GM18519 (cell line): ENCODE measurements at regions not wholly inside any gene's neighbourhood (a gene's known extent, or its start where the extent isn't known, plus 50 kb on each side); places are given as distances from the start of the nearest gene placed in this dataset.

Experiments used
- ATAC-seq: cut with Tn5 transposase; IDR thresholded peaks from one replicate; pipeline ENCODE4 v1.9.1; 2021; ENCODE audit warnings: mild to moderate bottlenecking, moderate library complexity; ENCODE audit not compliant: unreplicated experiment, low FRiP score

DNA sequence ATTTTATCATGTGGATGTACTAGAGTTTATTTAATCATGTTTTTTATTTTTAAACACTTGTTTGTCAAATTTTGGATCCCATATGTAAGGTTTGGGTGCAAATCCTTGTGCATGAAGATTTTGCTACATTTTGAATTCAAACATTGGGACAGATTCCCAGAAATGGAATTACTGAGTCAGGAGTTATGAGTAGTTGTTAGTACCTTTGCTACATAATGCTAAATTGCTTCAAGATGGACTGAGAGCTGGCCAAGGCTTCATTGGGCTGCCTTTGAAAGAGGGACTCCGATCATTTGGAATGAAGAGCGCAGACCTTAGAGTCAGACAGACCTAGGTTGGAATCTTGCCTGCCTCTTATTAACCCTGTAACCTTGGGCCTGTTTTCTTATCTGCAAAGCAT lies 154.9 kb upstream of the PWP1 start:
- no peak for ATAC-seq

DNA sequence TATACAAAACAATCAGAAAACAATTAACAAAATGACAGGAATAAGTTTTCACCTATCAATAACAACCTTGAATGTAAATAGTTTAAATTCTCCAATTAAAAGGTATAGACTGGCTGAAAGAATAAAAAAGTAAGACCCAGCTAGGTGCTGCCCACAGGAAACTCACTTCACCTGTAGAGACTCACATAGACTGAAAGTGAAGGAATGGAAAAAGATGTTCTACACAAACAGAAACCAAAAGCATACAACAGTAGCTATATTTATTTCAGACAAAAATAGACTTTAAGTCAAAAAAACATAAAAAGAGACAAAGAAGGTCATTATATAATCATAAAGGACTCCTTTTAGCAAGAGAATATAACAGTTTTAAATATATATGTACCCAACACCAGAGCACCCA lies 152.4 kb upstream of the PWP1 start:
- peak; percentile 82 for ATAC-seq

DNA sequence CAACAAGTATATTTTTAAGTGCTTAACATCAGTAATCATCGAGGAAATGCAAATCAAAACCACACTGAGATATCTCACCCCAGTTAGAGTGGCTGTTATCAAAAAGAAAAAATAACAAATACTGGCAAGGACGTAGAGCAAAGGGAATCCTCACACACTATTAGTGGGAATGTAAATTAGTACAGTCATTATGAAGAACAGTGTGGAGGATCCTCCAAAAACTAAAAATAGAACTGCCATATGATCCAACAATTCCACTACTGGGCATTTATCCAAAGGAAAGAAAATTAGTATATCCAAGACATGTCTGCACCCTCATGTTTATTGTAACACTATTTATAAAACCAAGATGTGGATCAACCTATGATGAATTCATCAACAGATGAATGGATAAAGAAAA lies 149.0 kb upstream of the PWP1 start:
- no peak for ATAC-seq

DNA sequence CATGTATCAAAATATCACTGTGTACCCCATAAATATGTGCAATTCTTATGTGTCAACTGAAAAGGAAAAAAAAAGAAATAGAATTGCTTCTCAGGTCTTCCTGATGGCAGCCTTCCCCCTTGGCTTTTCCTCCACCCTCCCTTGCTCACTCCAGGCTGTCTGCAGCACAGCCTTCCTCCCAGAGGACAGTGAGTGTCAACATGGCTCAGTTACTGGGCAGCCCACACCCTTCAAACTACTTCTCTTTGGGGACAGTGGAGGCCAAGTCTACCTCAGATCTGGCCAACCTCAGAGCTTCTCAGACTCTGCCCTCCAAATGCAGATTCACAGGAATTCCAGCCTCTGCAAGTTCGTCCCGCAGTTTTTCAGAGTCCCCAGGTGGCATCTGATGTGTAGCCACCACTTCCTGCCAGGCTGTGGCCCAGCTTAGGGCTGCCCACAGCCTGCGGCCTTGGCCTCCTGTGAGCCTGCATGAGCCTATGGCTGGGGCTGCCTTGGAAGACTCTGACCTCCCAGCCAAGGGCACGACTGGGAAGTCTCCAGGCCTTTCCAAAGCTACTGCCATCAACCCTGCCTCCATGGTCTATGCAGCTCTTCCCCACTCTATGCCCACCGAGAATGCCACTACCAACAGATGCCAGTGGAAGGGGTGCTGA lies 148.0 kb upstream of the PWP1 start:
- no peak for ATAC-seq

DNA sequence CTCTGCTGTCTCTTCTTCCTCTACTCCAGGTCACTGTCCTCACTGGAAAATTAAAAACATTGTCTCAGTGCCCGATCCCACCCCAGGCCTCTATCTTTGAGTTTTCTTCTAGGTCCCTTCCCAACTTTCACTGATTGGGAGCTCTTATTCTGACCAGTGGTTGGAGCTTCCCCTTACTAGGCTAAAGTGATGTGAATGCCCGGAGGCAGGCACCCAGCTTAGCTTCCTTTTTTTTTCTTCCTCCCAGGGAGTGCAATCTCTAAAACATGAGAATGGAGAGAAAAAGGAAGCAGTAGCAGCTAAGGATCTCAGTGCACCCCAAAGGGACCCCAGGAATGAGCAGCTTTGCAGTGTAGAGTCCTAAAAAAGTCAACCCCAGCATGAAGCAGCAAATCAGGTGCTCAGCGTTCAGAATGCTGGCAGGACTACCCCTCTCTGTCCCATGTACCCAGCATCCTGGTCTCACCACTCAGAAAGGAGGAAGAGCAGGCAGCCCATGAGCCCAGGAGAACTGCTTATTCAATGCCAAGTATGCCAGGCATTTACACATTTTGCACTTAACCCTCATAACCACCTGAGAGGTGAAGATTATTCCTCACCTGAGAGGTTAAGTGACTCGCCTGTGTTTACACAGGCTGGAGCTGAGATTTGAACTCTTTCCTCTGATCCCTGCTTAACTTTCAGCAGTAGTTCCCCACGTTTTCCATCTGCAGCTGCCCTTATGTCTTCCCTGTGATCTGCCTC lies 146.2 kb upstream of the PWP1 start:
- ATAC-seq = no peak

DNA sequence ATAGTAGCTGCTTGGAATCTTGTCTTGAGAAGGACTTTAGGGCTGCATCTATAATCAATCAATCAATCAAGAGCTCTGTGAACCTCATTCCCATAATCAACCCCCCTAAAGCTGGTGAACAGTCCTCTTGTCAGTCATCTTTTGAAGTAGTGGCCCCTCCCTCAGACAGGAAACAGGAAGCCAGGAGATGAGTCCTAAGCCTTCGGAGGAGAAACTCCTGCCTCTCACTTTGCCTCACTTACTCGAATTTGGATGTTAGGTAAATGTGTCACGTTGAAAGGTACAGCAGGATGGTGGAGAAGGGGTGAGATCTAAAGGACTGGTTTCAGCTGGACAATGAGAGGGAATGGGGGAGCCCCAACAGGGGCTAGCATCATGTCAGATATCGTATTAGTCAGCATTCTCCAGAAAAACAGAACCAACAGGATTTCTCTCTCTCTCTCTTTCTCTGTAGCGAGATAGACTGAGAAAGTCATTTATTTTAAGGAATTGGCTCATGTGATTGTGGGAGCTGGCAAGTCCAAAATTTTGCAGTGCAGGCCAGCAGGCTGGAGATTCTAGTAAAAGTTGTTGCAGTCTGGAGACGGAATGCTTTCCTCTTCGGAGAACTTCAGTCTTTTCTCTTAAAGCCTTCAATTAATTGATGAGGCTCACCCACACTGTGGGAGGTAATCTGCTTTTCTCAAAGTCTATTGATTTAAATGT lies 144.4 kb upstream of the PWP1 start:
- ATAC-seq = no peak

DNA sequence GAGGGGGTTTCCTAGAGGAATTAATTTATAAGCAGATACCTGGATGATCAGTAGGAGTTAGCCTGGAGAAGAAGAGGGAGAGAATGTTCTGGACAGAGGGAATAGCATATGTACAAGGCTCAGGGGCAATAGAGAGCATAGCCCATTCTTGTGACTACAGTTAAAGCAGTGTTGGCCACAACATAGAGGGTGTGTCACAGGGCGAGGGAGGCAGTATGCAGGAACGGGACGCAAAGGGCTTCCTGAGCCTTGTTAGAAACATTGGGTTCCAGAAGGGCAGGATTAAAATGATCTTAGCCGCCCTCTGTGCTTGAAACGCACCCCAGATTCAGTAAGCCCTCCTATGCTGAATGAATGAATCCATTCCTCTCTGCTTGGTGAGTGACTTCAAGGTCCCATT lies 142.2 kb upstream of the PWP1 start:
- ATAC-seq = no peak

DNA sequence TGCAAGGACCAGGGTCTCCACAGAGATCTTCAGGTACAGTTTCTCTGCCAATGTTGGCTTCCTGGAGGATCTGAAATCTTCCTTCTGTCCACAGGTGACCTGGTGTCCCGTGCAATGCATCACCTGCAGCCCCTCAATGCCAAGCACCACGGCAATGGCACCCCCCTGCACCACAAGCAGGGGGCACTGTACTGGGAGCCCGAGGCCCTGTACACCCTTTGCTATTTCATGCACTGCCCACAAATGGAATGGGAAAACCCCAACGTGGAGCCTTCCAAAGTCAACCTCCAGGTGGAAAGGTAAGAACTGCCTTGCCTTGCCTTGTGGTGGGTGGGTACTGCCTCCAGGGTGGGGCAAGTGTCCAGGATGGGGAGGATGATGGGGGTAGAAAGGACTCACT lies 141.8 kb upstream of the PWP1 start:
- ATAC-seq = no peak

DNA sequence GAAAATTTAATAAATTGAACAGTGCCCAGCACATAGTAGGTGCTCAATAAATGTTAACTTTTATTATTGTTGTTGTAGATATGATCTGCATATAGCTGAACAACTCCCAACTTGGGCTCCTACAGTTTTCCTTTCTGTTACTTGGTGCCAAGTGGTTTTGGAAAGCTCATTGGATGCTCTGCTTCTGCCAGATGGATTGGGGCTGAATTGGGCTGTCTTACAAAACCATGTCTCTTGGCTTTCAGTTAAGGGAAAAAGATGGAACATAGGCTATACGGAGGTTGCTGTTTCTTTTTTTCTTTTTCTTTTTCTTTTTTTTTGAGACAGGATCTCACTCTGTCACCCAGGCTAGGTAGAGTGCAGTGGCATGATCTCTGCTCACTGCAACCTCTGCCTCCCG lies 140.7 kb upstream of the PWP1 start:
- no peak for ATAC-seq

DNA sequence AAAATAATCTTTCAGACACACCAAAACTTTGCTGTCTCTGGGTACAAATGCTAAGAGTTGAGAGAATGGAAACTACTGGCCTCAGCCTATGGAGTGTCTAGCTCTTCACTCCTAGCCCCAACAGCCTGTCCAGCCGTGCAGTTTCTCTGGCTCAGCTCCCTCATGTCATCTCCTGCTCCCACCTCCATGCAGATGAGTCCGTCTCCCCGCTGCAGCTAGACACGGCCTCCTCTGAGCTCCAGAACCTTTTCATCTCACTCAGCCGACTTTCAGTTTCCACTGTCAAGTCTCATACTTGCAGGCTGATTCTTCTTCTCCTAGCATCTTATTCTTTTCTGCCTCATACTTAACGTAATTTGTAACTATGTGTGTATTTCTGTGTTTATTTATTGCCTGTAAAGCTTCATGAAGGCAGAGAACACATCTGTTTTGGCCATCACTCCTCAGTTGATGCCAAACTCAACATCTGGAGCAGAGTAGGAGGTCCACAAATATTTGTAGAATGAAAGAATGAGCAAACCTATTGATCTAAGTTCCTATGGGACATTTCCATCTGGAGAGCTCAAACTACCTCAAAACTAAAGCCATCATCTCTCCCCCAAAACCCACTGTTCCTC lies 139.8 kb upstream of the PWP1 start:
- ATAC-seq = no peak

DNA sequence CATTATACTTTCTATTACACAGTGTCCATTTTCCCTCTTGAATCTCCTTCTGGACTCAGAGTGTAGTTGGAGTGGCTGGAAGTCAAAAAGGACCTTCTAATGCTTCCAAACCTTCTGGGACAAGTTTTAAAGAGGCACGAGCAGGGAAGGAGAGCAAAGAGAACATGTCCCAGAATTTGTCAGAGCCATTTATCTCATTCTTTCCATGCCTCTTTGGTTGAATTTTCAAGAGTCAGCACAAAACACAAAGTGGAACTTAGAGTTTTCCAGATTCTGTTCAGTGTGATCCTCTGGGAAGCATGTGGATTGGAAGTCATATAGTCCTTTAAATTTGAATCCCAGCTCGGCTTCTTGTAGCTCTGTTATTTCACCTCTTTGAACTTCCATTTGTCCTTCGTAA lies 138.2 kb upstream of the PWP1 start:
- no peak for ATAC-seq

DNA sequence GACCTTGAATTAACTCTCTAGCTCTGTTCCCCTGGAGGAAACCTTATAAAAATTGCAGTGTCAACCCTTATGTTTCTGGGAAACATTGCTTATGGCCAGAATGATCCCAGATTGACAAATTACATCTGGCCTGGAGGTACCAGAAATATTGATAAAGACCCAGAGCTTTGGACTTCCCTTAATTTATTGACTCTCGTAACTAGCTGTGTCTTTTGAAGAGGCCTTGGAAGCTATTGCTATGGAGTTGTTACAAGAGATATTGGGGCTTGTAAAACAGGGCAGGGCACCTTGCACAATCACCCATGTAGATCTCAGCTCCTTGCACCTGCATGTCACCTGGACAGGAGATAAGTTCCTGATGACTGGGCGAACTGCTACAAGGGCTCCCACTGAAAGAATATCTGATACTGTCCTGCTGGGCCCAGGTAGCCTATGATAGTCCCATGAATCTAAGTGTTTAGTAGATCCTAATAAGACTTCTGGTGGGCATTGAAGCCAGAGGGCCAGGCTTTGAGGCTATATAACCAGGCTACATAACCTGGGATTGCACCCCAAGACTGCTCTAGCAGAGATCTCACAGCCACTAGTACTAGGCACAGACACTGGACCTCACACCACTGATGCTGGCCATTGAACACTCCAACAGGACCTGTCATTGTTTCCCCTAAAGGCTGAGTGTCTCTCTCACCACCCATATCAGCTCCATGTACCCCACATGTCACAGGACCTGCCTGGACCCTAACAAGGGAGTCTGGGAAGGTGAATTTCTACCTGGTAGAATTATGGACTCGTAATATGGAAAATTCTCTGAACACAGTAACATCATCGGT lies 135.7 kb upstream of the PWP1 start:
- ATAC-seq = no peak

DNA sequence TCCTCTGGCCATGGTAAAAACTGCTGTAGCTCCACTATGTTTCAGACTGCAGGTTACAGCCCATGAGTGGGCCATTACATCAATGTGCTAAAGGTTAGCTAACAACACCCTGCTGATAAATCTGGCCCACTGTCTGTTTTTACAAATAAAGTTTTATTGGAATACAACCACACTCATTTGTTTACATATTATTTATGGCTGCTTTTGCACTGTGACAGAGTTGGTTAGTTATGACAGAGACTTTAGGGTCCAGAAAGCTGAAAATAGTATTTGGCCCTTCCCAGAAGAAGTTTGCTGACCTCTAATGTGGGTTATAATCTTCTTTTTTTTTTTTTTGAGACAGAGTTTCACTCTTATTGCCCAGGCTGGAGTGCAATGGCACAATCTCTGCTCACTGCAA lies 134.2 kb upstream of the PWP1 start:
- no peak for ATAC-seq

DNA sequence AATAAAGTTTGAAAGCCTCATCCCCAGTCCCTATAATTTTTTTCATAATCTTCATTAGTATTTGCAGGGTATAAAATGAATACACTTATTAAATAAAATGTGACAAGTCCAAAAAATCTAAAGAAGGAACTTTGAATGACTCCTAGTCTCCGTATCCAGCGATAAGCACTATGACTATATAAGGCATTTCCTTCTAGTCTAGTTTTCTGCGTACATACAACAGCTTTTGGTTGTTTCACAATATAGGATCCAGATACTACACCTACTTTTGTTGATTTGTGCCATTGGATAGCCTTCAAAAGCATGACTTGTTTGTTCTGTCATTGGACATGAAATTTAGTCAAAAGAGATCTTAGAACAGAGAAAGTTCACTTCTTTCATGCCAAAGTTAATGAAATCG lies 133.3 kb upstream of the PWP1 start:
- no peak for ATAC-seq

DNA sequence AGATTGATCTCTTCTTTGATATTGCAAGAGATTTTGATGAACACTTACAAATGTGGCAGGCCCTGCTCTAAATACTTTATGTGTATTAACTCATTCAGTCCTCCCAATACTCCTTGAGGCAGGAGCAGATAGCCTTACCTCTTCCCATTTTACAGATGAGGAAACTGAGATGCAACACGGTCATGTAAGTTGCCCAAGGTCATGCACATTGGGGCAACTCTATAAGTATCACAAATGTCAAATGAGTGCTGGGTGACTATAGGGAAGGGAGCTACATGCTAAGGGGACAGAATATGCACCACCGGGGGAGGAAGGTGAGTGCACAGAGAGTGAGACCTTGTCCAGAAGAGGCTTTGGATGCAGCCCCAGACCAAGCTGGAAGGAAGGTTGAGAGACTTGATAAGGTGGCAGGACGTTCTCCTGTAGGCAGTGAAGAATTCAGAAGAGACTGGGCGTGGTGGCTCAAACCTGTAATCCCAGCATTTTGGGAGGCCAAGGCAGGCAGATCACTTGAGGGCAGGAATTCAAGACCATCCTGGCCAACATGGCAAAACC lies 132.3 kb upstream of the PWP1 start:
- ATAC-seq = no peak

DNA sequence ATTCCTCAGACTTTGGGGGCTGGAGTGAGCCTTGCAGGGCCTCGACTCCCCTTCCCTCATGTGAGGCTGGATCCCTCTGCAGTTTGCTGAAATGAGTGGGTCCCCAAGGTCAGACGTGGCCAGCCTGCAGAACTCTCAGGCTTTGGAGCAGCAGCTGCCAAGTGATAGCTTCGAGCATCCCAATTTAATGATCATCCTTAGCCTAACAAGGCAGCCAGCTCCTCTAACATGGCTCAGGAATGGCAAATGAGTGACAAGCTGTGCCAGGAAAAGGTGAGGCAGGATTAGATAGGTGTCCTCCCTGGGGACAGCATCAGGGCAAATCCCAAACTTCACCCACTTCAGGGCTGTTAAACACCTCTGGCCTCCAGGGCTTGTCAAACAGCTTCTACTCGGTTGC lies 130.7 kb upstream of the PWP1 start:
- no peak for ATAC-seq

DNA sequence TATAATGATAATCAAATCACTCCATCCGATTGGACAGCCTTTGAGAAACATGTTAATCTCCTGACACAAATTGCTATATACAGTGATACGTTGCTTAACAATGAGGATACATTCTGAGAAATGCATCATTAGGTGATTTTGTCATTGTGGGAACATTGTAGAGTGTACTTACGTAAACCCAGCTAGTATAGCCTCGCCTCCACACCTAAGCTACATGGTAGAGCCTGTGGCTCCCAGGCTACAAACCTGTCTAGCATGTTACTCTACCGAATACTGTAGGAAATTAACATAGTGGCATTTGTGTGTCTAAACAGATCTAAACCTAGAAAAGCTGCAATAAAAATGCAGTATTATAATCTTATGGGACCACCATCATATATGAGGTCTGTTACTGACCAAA lies 128.6 kb upstream of the PWP1 start:
- ATAC-seq = no peak

DNA sequence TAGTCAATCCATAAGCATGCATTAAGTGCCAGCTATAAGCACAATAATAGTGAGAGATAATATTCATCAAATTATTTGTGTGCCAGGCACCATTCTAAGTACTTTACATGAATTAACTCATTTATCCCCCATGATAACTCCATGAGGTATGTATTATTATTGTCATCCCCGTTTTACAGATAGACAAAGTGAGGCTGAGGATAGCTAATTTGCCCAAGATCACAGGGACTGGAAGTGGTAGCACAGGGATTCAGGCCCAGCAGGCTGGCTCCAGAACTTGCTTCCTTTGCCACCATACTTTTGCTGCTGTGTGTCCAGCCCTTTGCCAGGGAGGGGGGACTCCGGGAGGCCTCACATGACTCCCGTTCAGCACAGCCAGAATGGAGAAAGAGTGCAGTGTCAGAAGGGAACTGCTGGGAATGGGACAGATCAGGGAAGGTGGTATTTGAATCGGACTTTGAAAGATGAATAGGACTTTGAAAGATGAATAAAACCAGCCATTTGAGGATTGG lies 128.0 kb upstream of the PWP1 start:
- no peak for ATAC-seq

DNA sequence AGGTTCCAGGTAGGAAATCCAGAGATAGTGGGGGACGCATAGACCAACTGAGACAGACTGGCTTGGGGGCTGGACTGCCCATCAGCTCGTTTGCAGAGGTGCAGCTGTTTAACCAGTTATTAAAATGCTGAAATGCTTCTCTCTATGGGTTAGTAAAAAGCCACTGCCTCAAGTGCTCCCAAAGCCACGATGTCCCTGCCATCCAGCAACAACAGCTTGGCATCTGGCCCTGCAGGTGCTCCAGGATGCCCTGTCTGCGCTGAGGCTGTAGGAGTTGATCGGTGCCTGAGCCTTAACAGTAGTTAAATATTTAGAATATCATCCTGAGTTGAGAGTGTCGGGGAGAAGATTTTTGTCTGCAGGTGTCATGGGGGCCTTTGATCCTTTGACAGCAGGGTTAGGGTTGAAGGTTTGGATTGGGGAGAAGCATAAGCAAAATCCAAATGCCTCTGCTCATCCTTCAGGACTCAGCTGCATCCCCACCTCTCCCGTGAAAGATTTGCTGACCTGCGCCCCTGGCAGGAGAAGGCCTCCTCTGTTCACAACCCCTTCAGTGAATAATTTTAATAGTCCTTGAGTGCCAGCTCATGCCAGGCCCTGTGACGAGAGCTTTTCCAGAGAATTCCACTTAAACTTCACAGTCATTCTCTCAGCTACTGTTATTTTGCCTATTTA lies 127.3 kb upstream of the PWP1 start:
- no peak for ATAC-seq
